NK-92 (cell line): ENCODE measurements at regions not wholly inside any gene's neighbourhood (a gene's known extent, or its start where the extent isn't known, plus 50 kb on each side); places are given as distances from the start of the nearest gene placed in this dataset.

Source experiments
- DNase-seq: peaks from one replicate; lab custom pipeline; 2025; ENCODE audit not compliant: unreplicated experiment; lab: John Stamatoyannopoulos, UW

DNA sequence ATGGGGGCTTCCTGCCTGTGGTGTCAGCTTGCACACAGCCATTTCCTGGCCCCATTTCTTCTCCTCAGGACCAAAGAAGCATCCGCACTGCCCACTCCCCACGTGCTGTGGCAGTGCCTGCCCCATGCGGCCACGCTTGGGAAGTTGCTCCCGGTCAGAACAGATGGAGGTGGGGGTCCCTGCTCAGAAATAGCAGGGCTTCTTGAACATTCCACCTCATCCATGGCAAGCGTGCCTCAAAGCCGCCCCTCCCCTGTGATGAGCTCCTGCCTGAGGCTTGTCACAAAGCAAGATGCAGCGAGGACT is 238.2 kb downstream of the SYK start:
- DNase-seq, result no peak

DNA sequence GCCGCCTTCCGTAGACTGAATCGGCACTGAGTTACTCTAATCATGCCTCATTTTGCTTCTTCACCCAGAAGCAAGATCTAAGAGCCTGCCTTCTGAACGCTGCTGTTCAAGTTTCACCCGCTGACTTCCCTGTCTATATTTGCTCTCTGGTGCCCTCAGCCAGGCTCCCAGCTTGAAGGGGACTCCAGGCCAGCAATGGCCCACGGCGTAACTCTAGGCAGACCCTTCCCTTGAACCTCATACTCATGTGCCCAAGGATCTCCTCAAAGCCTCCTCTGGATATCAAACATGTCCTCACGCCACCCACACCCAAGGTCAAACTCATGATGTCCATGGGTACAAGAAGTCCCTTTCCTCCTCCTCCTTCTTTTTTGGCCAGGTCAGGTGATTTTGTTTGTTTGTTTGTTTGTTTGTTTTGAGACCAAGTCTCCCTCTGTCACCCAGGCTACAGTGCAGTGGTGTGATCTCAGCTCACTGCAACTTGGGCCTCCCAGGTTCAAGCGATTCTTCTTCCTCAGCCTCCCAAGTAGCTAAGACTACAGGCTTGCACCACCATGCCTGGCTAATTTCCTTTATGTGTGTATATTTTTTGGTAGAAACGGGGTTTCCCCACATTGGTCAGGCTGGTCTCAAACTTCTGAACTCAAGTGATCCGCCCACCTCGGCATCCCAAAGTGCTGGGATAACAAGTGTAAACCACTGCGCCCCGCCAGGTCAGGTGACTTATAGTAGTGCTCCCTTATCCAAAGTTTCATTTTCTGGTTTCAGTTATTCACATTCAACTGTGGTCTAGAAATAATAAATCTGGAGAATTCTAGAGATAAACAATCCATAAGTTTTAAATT is 239.0 kb downstream of the SYK start:
- DNase-seq, result no peak

DNA sequence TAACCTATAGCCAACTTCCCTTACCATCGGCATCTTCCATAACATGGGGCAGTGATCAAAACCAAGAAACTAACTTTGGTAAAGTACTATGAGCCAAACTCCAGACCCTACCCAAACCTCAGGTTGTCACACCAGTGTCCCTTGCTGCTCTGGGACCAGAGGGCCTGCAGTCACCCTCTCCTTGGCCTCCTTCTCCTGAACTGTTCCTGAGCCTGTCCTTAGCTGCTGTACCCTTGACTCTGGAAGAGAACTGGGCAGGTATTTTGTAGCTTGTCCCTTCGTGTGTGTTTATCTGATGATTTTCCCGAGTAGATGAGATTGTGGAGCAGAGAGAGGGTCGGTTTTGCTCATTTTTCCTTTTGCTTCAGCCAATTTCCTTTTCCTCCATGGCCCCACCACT is 240.4 kb downstream of the SYK start:
- DNase-seq, result no peak

- no peak for DNase-seq
Measured at GRCh38 chr9:91042541-91042940, 240.9 kb downstream of the SYK start.

GRCh38 chr9:91043056-91043810 is 241.6 kb downstream of the SYK start:
- DNase-seq, result no peak

GRCh38 chr9:91043811-91044175 is 242.2 kb downstream of the SYK start:
- no peak for DNase-seq

- no peak for DNase-seq
Measured at GRCh38 chr9:91044354-91044753, 242.7 kb downstream of the SYK start.

GRCh38 chr9:91045041-91045440 is 243.4 kb downstream of the SYK start:
- DNase-seq, result no peak

GRCh38 chr9:91047529-91047928 is 245.9 kb downstream of the SYK start:
- no peak for DNase-seq

- no peak for DNase-seq
Measured at GRCh38 chr9:91047993-91048607, 246.5 kb downstream of the SYK start.

DNA sequence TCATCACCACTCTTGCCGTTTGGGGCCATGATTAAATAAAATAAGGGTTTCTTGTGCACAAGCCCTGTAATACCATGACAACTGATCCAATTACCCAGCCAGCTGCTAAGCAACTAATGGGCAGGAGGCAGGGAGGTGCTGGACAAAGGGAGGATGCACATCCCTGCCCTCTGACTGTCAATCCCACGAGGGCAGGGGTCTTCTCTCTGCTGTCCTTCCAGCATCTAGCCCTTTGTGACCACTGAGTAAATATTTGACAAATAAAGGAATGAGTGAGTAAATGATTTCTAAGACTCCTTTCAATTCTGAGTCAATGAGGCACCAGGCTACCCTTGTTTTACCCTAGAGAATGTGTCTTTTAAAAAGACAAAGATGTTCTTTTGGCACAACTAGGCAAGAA is 247.1 kb downstream of the SYK start:
- DNase-seq, result no peak

DNA sequence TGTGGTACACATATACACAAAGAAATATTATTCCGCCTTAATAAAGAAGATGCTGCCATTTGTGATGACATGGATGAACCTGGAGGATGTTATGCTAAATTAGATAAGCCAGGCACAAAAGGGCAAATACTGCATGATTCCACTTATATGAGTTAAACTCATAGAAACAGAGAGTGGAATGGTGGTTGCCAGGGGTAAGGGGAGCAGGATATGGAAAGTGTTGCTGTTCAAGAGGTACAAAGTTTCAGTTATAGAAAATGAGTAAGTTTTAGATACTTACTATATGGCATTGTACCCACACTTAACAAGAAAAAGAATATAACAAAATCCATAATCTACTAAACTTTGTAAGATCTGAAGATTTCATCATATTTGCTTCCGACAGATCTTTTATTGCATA is 252.2 kb downstream of the SYK start:
- DNase-seq, result no peak

GRCh38 chr9:91055845-91056244 is 254.2 kb downstream of the SYK start:
- DNase-seq, result no peak

- no peak for DNase-seq
Measured at GRCh38 chr9:91056486-91056885, 254.9 kb downstream of the SYK start.

DNA sequence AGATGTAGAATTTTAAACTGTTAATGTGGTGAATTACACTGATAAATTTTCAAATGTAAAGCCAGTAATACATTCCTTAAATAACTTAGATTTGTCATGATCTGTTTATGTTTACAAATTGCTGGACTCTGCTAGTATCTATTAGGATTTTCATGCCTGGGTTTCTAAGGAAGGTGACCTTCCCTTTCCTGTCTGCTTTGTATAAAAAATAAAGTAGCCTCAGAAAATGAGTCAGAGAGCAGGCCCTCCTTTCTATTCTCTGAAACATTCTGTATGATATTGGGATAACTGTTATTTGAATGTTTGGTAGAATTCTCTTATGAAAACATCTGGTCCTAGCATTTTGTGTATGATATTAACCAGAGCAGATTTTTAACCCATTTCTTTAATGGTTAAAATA is 255.3 kb downstream of the SYK start:
- DNase-seq, result no peak

DNA sequence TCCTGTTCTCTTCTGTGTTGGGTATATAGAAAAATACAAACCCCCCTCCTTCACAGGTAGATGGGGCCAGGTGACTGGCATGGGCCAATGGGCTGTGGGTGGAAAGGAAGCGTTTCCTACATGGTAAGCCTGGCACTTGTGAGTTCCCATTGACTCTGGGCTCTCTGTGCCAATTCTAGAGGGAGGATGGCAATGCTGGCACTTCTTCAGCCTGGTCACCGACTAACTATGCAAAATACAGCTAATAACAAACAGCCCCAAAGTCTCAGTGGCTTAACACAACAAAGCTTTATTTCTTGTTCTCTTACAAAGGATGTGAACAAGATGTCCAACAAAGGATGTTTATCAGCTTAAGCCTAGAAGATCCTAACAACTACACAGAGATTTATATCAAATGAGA is 258.1 kb downstream of the SYK start:
- no peak for DNase-seq

DNA sequence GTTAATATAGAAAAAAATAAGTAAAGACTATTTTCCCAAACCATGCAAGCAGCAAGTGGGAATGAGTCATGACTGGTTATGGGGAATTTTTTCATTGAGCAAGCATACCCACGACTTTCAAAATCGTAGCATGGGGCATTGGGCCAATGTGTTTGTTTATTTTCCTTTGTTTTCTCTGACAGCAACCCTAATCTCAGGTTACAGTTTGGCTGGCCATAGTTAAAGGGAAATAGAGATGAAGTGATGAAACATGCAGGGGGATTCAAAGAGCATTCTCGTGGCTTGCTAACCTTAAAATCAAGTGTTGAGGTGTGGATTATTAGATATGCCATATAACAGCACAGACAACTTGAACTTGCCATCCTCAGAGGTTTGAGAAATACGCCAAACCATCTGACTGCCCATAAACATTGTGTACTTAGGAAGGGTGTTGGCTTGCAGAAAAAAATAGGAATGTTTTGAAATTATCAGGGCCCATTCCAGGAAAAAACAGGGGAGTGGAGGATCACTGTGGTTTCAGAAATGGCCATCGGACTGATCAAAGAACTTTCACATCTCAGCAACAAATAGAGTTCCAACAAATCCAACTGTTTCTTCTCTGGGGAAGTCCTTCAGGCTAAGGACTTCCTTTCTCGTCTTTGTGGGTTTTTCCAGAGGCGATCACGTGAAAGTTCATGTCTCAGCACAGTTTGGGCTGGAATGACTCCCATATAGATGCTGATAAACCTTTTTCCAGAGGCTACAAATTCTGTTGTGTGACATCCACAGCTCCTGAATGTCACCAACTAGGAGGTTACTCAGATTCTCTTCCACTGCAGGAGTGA is 259.1 kb downstream of the SYK start:
- DNase-seq, result no peak

- DNase-seq, result no peak
Measured at GRCh38 chr9:91061506-91061905, 259.9 kb downstream of the SYK start.

GRCh38 chr9:91062281-91062680 is 260.7 kb downstream of the SYK start:
- DNase-seq, result no peak

DNA sequence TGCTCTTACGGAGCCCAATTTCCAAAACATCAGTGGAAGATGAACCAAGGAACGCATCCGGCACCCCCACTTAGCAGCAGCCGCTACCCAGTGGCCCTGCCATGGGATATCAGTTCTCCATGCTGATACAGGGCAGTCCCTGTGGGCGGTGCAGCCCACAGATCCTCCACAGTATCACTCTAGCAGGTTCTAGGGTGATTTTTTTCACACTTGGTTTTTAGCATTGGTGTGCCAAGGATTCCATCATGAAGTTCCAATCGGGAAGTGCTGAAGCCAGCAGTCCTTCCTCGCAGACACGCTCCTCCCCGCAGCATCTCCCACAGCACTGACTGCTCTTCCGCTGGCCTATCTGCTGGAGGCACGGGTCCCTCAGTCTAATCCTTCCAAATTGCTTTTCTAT is 261.9 kb downstream of the SYK start:
- DNase-seq, result no peak

GRCh38 chr9:91065231-91066041 is 263.8 kb downstream of the SYK start:
- no peak for DNase-seq
